ENCODE measurements at regions not wholly inside any gene's neighbourhood (a gene's known extent, or its start where the extent isn't known, plus 50 kb on each side); places are given as distances from the start of the nearest gene placed in this dataset.

DNA sequence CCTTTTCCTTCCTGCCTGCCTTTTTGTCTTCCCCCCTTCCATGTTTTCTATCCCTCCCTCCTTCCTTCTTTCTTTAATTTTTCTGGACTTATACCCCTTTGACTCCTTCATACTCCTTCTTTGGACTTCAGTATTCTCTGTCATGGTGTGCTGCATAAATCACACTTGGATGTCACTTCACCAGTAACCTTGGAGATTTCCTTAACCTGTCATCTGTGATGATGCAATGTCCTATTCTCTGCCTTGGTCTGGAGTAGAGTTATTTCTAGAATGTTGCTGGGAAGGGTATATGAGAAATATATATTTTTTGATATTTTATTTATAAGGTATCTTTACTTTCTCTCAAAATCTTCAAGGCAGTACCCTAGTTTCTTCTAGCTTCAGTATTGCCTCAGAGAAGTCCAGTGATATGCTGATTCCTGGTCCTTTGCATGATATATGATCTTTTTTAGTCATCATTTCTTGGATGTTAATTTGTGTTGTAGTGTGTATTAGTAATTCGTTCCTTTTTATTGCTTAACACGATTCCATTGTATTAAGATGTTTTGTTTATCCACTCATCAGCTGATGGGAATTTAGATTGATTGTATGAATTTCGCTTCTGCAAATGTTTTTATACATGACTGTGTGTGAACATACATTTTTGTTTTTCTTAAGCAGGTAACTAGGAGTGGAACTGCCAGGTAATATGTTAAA, 206.9 kb upstream of the MBL2 start:
- Histone ChIP-seq H3K4me3 (ENCODE audit: low read length) (no peak overlapping the region), H3K9me3 (ENCODE audit: low read depth, low read length) (no peaks in the 10 kb centered on the region), H3K27me3 (ENCODE audit: insufficient read depth, low read length) (no peaks in the 10 kb centered on the region), H3K4me1 (ENCODE audit: insufficient read depth, low read length) (no peaks in the 10 kb centered on the region)

DNA sequence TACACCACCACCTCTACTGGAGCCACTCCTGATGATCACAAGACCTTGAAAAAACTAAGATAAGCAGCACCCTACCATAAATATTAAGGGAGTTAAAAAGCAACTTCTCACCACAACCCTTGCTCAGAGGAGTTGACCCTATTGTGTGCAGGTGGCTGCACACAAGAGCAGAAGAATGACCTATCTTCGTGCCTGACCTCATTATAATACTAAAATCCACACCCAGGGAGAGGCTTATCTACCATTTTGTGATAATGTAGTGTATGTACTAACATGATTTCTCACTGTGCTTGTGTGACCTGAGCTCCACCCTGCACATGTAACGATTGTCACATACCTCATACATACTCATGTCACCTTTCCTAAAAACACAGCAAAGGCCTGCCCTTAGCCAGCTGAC, 205.0 kb upstream of the MBL2 start:
- H3K4me3 ChIP-seq (ENCODE audit: low read length) = no peak overlapping the region
- no peaks in the 10 kb centered on the region for H3K4me1 ChIP-seq (ENCODE audit: insufficient read depth, low read length)
- H3K27me3 ChIP-seq (ENCODE audit: insufficient read depth, low read length) = no peaks in the 10 kb centered on the region
- no peaks in the 10 kb centered on the region for H3K9me3 ChIP-seq (ENCODE audit: low read depth, low read length)

DNA sequence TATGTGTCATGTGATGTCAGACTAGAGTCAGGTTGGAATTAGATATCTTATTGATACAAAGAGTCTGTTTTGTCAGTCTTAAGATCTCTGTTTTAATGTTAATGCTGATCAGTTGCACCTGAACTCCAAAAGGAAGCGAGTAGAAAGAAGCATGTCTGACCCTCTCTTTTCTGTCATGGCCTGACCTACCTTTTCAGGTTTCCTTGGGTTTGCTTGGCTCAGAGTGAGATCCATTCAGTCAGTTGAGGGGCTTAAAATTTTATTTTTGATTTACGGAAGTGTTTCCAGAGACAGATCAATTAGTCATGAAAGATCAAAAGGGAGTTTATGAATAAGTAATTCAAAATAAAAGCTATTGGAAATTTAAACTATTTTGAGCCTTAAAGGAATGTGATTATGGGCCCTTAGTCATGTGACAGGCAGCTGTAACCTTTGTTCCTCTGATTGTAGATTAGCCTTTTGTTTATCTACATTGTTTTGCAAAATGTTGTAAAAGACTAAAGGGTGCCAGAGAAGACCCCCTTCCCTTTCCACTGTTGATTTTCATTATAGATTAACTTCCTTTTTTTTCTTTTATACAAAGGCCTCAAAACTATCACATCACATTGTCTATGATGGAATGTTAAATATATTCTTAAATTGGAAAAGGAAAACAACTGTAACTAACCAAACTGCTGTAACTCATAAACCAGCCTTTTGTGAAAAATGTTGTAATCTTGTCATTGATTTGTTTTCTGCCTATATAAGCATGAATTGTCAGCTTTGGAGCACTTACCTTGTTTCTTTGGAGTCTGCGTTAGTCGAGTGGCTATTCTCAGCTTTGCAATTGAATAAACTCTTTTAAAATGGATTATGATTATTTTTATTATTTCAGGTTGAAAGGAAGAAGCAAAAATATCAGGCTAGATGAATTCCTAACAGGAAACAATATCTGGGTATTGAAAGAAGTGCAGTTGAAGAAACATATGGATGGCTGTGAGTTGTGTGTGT, 195.5 kb upstream of the MBL2 start:
- no peaks in the 10 kb centered on the region for H3K4me1 ChIP-seq (ENCODE audit: insufficient read depth, low read length)
- H3K9me3 ChIP-seq (ENCODE audit: low read depth, low read length) = no peaks in the 10 kb centered on the region
- H3K27me3 ChIP-seq (ENCODE audit: insufficient read depth, low read length) = no peaks in the 10 kb centered on the region
- no peak overlapping the region for H3K4me3 ChIP-seq (ENCODE audit: low read length)

DNA sequence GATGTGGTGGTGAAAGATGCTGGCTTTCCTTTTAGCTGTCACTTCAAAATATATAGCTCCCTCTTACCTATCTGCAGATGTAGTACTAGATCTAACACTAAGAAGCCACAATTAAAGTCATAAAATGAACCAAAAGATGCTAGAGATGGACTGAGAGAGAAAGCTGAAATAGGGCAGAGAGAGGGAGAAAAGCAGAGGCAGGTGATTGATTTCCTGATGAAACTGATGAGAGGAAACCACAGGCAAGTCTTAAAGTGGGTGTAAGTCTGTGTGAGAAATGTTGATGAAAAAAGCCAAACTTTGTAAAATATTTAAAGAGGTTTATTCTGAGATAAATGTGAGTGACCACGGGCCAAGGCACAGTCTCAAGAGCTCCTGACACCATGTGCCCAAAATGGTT, 194.3 kb upstream of the MBL2 start:
- Histone ChIP-seq H3K27me3 (ENCODE audit: insufficient read depth, low read length) (no peaks in the 10 kb centered on the region), H3K4me1 (ENCODE audit: insufficient read depth, low read length) (no peaks in the 10 kb centered on the region), H3K9me3 (ENCODE audit: low read depth, low read length) (no peaks in the 10 kb centered on the region), H3K4me3 (ENCODE audit: low read length) (no peak overlapping the region)

DNA sequence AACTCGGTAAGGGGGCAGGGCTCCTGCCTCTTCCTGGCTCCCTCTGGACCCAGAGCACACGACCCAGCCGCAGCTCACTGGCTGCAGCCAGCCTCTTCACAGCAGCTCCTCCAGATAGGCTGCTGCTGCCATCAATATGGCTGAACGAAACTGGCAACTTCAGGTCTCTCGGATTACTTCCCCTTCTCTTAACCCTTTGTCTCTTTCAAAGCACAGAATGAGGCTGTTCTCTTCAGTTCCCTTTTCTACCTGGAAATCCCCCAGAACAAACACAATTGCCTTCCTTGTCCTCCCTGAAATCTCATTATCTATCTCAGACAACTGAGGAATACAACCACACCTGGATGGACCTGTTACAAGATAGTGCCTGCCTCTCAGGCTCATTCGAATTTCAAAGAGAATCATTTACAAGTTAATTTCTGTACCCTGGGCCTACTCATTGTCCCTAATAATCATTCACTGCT, 193.4 kb upstream of the MBL2 start:
- H3K9me3 ChIP-seq (ENCODE audit: low read depth, low read length) = no peaks in the 10 kb centered on the region
- no peak overlapping the region for H3K4me3 ChIP-seq (ENCODE audit: low read length)
- no peaks in the 10 kb centered on the region for H3K4me1 ChIP-seq (ENCODE audit: insufficient read depth, low read length)
- no peaks in the 10 kb centered on the region for H3K27me3 ChIP-seq (ENCODE audit: insufficient read depth, low read length)

DNA sequence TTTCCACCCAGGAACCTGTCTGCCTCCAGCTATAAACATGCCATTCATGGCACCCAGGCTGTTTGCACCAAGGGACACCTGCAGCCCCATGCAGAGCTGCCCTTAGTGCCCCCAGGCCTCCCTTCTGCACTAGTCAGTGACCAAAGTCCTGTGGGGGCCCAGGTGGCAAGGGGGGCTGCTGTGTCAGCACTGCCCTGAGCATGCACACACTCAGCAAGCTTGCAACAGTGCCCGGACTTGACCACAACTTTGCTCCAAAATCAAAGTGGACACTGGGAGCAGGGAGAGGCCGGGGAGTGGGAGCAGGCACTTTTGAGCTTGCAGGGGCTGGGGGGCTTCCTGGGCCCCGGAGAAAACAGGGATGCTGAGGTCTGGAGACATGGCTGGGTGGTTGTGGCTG, 192.9 kb upstream of the MBL2 start:
- Histone ChIP-seq H3K4me1 (ENCODE audit: insufficient read depth, low read length) (no peaks in the 10 kb centered on the region), H3K27me3 (ENCODE audit: insufficient read depth, low read length) (no peaks in the 10 kb centered on the region), H3K4me3 (ENCODE audit: low read length) (no peak overlapping the region), H3K9me3 (ENCODE audit: low read depth, low read length) (no peaks in the 10 kb centered on the region)

DNA sequence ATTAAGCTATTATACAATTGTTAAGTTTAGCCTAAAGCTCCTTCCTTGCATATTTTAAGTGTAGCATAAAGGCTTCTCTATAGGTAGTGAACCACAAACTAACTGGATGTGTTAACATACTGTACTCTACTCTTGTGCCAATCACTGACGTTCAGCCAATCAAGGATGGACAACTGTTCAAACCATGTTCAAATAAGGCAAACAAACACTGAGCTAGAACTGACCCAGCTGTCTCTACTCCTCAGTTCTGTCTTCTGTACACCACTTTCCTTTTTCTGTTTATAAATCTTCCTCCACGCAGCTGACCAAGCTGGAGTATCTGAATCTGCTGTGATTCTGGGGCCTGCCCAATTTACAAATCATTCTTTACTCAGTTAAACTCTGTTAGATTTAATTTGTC, 188.7 kb upstream of the MBL2 start:
- no peaks in the 10 kb centered on the region for H3K4me1 ChIP-seq (ENCODE audit: insufficient read depth, low read length)

DNA sequence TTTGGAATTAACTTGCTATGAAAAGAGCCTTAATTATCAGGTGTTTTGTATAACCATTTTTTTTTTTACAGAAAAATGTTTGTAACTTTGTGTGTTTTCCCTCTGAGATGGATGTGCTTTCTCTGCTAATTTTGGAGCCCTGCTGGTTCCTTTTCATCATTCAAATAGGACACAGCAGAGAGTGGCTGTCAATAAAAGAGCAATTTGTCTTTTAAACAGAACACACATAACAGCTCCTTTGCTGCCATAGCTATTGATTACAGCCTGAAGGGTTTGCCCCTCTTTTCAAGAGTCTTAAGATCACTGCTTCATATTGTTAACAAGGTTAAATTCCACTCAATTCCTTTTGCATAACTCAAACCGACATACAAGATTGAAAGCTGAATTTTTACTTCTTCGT, 187.2 kb upstream of the MBL2 start:
- no peaks in the 10 kb centered on the region for H3K27me3 ChIP-seq (ENCODE audit: insufficient read depth, low read length)
- H3K9me3 ChIP-seq (ENCODE audit: low read depth, low read length) = no peaks in the 10 kb centered on the region
- H3K4me1 ChIP-seq (ENCODE audit: insufficient read depth, low read length) = no peaks in the 10 kb centered on the region
- no peak overlapping the region for H3K4me3 ChIP-seq (ENCODE audit: low read length)

More for the DNA sequence above, 188.7 kb upstream of the MBL2 start:
- no peaks in the 10 kb centered on the region for H3K27me3 ChIP-seq (ENCODE audit: insufficient read depth, low read length)
- no peak overlapping the region for H3K4me3 ChIP-seq (ENCODE audit: low read length)
- no peaks in the 10 kb centered on the region for H3K9me3 ChIP-seq (ENCODE audit: low read depth, low read length)

DNA sequence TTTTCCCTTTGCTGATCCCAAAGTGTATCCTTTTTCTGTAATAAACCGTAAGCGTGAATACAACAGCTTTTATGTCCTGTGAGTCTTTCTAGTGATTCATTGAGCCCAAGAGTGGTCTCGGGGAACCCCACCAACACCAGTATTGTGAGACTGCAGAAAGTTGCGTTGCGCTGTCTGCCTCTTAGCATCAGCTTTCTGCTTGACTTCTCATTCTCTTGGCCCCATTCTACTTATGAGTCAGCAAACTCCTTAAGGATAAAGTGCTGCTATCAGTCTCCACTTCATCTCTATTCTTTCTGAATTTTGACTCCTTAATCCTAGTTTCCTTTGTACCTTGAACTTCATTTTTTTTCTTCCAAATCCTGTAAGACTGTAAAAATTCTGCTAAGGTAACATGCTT, 184.3 kb upstream of the MBL2 start:
- Histone ChIP-seq H3K4me3 (ENCODE audit: low read length) (no peak overlapping the region), H3K9me3 (ENCODE audit: low read depth, low read length) (no peaks in the 10 kb centered on the region), H3K4me1 (ENCODE audit: insufficient read depth, low read length) (no peaks in the 10 kb centered on the region), H3K27me3 (ENCODE audit: insufficient read depth, low read length) (no peaks in the 10 kb centered on the region)

DNA sequence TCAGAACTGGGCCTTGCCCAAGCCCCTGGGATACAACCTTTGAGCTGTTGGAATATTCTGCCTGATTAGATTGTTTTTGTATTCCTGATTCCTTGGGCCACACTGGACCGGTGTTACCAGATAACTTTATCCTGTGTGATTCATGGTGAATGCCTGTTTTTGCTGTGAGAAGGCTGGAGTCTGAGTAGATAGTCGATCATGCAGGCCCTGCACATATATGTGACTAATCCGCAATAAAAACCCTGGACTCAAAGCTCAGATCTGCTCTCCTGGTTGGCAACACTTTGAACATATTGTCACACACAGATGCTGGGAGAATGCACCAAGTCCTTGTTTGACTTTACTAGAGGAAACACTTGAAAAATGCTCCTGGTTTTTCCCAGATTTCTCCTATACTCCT, 183.9 kb upstream of the MBL2 start:
- no peaks in the 10 kb centered on the region for H3K4me1 ChIP-seq (ENCODE audit: insufficient read depth, low read length)
- H3K9me3 ChIP-seq (ENCODE audit: low read depth, low read length) = no peaks in the 10 kb centered on the region
- H3K4me3 ChIP-seq (ENCODE audit: low read length) = no peak overlapping the region
- no peaks in the 10 kb centered on the region for H3K27me3 ChIP-seq (ENCODE audit: insufficient read depth, low read length)

DNA sequence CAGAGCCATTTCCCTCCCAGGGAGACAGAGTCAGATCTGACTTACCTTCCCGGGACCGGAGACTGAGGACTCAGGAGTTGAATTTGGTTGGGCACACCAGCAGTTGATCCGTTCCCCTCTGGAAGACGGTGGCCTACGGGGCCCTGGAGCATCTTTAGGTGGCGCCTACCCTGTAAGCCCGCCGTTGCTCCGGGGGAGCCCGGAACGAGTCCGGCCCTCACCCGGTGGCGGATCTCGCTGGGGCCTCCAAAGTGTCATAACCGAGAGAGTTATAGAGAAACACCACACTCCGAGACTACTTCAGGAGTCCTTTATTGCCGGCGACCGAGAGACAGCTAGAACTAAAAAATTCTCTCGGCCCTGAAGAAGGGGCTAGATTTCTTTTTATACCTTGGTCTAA, 182.8 kb upstream of the MBL2 start:
- Histone ChIP-seq H3K4me3 (ENCODE audit: low read length) (no peak overlapping the region), H3K27me3 (ENCODE audit: insufficient read depth, low read length) (no peaks in the 10 kb centered on the region), H3K9me3 (ENCODE audit: low read depth, low read length) (no peaks in the 10 kb centered on the region)

DNA sequence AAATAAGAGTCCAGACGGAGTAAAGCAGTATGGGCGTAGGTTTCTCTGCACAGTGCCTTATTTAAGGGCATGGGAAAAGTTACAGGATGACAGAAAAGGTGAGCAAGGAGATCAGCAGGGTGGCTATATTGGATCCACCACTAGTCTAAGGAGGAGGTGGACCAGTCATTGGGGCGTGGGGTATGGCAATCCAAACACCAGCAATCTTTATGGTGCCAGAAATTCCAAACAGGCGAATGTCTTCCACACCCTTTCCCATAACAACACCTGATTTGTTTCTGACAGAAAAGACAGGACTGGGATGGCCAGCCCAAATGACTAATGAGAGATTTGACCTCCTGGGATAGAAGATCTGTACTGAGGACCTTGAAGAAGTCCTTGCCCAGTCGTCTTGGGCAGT, 181.8 kb upstream of the MBL2 start:
- H3K4me3 ChIP-seq (ENCODE audit: low read length) = no peak overlapping the region
- H3K4me1 ChIP-seq (ENCODE audit: insufficient read depth, low read length) = no peaks in the 10 kb centered on the region
- no peaks in the 10 kb centered on the region for H3K27me3 ChIP-seq (ENCODE audit: insufficient read depth, low read length)
- no peaks in the 10 kb centered on the region for H3K9me3 ChIP-seq (ENCODE audit: low read depth, low read length)

More for the DNA sequence above, 182.8 kb upstream of the MBL2 start:
- no peaks in the 10 kb centered on the region for H3K4me1 ChIP-seq (ENCODE audit: insufficient read depth, low read length)

DNA sequence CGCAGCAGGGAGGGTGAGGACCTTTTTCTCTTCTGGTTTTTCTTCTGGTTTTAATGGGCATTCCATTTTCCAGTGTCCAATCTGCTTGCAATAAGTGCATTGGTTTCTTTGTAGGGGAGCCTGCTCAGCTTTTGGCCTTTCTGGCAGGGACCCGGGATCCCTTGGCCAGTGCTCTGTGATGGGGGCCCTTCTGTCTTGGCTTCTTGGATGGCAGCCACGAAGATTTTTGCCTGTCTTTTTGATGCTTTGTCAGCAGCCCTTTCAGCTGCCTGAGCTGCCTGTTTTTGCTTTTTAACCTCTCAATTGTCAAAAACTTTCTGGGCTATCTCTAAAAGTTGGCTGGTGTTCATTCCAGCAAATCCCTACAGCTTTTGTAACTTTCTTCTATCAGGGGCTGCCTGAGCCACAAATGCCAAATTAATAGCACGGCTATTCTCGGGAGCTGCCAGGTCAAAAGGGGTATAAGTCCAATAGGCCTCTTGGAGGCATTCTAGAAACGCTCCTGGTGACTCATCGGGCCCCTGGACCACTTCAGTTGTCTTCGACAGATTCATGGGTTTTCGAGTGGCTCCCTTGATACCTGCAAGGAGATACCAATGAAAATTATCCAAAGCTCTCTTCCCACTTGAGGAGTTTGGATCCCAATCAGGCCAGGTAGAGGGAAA, 179.9 kb upstream of the MBL2 start:
- H3K4me3 ChIP-seq (ENCODE audit: low read length) = no peak overlapping the region
- no peaks in the 10 kb centered on the region for H3K9me3 ChIP-seq (ENCODE audit: low read depth, low read length)
- no peaks in the 10 kb centered on the region for H3K4me1 ChIP-seq (ENCODE audit: insufficient read depth, low read length)
- no peaks in the 10 kb centered on the region for H3K27me3 ChIP-seq (ENCODE audit: insufficient read depth, low read length)

DNA sequence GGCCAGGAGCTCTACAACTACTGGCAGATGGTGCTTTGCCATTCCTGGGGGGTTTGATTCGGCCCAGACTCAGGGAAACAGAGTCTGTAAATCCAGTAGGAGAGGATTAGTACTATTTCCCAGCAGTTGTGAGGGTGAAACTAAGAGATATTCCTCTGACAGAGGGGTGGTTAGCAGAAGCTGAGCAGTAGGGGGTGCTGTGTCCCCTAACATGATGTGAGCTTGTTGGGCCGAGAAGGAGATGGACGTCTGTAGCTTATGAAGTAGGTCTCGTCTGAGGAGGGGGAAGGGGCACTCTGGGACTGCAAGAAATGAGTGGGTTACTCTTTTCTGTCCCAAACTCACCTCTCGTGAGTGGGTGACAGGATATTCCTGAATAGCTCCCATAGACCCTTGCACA, 179.2 kb upstream of the MBL2 start:
- no peaks in the 10 kb centered on the region for H3K4me1 ChIP-seq (ENCODE audit: insufficient read depth, low read length)
- no peaks in the 10 kb centered on the region for H3K27me3 ChIP-seq (ENCODE audit: insufficient read depth, low read length)

DNA sequence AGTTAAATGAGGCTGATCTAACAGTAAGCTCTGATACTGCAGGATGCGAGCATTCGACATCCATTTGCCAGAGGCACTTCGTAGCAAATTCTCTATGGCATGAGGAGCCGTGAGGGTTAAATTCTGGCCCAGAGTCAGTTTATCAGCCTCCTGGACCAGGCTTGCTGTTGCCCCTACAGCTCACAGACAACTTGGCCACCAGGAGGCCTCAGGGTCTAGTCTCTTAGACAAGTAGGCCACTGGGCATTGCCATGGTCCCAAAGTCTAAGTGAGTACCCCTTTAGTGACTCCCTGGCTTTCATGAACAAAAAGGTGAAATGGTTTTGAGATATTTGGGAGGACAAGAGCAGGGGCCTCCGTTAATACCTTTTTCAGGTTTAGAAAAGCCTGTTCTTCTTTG, 178.0 kb upstream of the MBL2 start:
- Histone ChIP-seq H3K27me3 (ENCODE audit: insufficient read depth, low read length) (no peaks in the 10 kb centered on the region), H3K4me1 (ENCODE audit: insufficient read depth, low read length) (no peaks in the 10 kb centered on the region), H3K4me3 (ENCODE audit: low read length) (no peak overlapping the region), H3K9me3 (ENCODE audit: low read depth, low read length) (no peaks in the 10 kb centered on the region)

More for the DNA sequence above, 179.2 kb upstream of the MBL2 start:
- Histone ChIP-seq H3K9me3 (ENCODE audit: low read depth, low read length) (no peaks in the 10 kb centered on the region), H3K4me3 (ENCODE audit: low read length) (no peak overlapping the region)

All from mononuclear cell (primary cell).